Fibroblast of skin of abdomen (primary cell): ENCODE measurements at regions not wholly inside any gene's neighbourhood (a gene's known extent, or its start where the extent isn't known, plus 50 kb on each side); places are given as distances from the start of the nearest gene placed in this dataset.
"Not testable (repeated sequence)": the region's sequence is repeated elsewhere in the genome, so short reads cannot be mapped to it uniquely, and the experiment has no call there.

ENCODE experiments used
- DNase-seq: peaks from one replicate; pipeline ENCODE4 v3.0.0-alpha.2; 2013

DNA sequence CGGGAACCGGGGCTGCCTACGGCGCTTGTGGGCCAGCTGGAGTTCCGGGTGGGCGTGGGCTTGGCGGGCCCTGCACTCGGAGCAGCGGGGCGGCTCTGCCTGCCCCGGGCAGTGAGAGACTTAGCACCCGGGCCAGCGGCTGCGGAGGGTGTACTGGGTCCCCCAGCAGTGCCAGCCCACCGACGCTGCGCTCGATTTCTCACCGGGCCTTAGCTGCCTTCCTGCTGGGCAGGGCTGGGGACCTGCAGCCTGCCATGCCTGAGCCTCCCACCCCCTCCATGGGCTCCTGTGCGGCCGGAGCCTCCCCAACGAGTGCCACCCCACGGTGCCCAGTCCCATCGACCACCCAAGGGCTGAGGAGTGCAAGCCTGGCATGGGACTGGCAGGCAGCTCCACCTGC, 72.8 kb upstream of the SSBP2 start:
- not testable (repeated sequence) for DNase-seq

DNA sequence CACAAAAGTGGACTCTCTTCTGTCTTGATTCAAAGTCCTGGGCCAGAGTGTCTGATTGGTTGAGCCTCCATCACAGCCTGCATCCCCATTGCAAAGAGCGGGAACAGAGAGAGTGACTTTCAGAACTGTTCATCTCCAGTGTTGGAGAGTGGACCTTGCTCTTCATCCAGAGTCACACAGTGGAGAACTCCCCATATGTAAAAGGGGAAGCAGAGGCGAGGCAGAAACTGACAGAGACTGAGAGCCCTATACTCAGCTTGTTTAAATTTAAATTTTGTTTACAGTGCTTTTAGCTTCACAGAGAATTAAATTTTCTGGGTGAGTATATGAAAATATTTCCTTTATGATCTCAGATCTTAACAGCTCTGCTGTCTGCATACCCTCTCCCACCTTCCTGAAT, 70.0 kb upstream of the SSBP2 start:
- no peak for DNase-seq

DNA sequence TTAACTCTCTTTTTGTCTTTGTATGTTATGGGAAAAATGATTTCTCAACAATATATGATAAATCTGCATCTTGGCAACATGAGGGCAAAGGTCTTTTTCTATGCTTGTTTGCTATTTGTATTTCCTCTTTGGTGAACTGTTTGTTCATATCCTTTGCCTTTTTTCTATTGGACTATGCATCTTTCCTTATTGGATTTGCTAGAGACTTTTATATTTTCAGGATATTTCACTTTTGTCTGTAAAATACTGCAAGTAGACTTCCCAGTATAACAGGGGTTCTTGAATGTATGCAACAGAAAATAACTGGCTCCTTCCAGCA, 69.4 kb upstream of the SSBP2 start:
- no peak for DNase-seq

DNA sequence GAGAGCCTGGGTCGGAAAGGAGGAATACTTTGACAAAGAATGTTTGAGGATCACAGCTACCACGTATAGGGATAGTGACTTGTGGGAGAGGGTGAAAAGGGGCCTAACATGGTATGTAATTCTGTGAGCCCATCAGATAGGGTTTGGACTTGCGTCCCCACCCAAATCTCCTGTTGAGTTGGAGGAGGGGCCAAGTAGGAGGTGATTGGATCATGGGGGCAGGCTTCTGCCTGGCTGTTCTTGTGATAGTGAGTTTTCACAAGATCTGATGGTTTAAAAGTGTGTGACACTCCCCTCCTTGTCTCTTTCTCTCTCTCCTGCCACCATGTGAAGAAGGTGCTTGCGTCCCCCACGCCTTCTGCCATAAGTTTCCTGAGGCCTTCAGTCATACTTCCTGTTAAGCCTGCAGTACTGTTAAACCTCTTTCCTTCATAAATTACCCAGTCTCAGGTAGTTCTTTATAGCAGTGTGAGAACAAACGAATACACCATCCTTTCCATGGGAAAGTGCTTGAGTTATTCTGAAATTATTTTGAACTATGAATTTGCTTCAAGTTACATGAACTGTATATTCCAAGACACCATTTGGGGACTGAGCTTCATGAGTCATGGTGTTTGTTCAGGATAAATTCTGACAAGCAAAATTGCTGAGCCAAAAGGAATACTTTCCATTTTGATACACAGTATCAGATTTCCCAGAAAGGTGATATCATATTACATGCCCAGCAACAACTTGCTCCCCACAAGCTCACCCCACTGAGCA, 68.8 kb upstream of the SSBP2 start:
- peak; percentile 29 for DNase-seq

DNA sequence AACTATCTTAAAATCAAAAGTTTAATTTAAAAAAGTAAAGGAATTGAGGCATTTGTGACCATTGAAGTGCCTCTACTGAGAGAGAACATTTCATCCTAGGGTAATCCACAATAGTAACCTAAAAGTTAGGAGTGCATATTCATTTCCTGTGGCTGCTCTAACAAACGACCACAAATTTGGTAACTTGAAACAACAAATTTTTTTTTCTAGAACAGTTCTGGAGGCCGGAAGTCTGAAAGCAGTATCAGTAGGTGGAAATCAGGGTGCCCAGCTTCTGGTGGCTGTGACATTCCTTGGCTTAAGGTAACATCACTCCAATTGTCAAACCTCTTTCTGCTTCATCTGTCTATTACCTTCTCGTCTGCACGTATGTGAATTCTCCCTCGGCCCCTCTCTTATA, 67.1 kb upstream of the SSBP2 start:
- no peak for DNase-seq

DNA sequence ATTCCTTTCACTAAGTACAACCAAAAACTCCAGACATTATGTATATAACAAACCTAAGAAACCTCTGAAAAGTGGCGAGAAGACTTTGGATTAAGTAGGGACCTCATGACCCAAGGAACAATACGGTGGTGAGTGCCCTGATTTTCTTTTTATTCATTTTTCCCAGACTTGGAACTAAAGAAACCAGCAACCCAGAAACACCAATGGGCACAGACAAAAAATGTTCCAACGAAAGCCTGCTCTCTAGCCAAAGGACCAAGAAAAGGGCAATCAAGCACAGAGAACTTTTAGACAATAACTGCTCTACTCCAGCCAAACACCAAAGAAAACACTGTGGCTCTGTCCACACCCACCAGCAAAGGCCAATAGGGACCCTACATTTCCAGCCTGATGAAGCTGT, 66.2 kb upstream of the SSBP2 start:
- no peak for DNase-seq

DNA sequence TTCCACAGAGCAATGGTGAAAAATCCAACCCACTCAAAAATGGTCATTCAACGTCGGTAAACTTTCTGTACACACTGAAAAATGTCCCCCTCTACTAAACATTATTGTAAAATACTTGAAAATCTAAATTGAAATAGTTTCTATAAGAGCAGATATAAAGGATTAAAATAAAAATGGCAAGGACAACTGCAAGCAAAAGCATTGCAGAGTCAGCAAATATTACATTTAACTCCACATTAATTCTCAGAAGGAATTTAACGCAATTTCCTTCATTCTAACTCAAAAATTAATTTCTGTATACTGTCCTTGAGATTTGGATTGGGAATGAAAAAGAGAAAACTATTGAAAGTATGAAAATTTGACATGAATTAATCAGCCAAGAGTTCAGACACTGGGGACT, 64.4 kb upstream of the SSBP2 start:
- DNase-seq, result no peak

DNA sequence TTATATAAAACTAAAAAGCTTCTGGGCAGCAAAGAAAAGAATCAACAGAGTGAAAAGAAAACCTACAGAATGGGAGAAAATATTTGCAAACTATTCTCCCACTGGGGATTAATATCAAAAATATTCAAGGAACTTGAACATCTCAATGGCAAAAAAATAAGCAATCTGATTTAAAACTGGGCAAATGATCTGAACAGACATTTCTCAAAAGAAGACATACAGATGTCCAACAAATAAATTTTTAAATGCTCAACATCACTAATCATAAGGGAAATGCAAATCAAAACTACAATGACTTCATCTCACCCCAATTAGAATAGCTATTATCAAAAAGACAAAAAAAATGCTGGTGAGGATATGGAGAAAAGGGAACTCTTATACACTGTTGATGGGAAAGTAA, 57.2 kb upstream of the SSBP2 start:
- no peak for DNase-seq

DNA sequence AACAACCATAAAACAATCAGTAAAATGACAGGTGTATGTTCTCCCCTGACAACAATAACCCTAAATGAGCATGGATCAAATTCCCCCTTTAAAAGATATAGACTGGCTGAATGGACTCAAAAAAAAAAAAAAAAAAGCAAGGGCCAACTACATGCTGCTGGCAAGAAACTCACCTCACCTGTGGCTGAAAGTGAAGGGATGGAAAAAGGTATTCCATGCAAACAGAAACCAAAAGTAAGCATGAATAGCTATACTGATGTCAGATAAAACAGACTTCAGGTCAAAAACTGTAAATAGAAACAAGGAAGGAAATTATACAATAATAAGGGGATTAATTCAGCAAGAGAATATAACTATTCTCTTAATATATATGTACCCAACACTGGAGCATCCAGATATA, 54.2 kb upstream of the SSBP2 start:
- DNase-seq, result no peak

DNA sequence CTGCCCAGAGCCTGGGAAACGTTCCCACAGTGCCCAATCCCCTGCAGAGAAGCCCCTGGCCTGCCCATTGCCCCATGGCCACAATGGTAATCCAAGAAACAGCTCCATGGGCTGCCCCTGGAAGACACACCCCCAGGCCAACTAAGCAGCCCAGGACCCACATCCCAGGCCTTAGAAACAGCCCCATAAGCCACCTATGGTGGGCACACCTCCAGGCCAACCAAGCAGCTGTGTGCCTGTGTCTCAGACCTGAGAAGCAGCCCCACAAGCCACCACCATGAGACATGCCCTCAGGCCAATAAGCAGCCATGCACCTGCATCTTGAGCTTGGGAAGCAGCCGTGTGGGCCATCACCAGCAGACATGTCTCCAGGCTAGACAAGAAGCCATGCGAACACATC, 52.9 kb upstream of the SSBP2 start:
- DNase-seq, result no peak

DNA sequence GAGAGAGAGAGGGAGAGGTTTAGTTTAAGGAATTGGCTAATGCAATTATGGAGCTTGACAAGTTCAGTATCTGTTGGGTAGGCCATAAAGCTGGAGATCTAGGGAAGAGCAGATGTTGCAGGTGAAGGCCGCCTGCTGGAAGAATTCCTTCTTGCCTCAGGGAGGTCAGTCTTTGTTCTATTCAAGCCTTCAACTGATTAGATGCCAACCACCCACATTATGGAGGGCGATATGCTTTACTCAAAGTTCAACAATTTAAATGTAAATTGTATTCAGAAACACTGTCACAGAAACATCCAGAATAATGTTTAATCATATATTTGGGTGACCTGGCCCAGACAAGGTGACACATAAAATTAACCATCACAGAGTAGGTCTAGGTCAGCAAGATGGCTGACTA, 51.7 kb upstream of the SSBP2 start:
- no peak for DNase-seq

DNA sequence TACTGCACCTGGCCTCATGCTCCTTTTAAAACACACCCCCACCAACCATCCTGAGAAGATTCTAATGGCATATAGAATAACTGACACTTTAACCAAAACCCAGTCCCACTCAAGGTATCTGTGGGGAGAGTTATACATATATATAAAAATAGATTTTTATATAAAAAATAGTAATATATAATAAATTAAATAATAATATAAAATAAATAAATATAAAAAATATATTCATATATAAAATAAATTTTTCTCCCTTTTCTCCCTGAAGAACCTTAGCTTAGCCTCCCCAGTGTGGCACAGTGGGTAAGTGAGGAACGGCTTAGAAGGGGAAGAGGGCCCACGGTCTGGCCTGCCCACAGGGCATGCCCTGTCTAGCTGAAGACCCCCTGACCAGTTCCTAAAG, 51.1 kb upstream of the SSBP2 start:
- no peak for DNase-seq

DNA sequence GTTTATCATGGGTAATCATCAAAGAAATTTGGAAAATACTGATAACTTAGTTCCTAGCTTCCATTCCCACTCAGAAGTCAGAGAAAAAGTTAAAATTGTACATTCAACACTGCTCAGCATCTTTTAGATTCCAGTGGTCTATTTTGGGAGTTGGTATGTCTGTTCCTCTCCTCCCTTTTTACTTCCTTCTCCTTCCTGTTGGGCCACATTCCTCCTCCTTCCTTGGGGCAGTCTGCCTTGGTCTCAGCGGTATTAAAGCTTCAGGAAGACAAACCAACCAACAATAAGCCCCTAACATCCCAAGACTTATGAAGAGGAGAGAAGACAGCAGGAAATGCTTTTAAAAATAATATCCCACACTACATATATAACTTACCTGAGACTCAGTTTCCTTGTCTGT, 49.9 kb upstream of the SSBP2 start:
- peak; percentile 28 for DNase-seq
